ENCODE measurements at regions not wholly inside any gene's neighbourhood (a gene's known extent, or its start where the extent isn't known, plus 50 kb on each side); places are given as distances from the start of the nearest gene placed in this dataset.

DNA sequence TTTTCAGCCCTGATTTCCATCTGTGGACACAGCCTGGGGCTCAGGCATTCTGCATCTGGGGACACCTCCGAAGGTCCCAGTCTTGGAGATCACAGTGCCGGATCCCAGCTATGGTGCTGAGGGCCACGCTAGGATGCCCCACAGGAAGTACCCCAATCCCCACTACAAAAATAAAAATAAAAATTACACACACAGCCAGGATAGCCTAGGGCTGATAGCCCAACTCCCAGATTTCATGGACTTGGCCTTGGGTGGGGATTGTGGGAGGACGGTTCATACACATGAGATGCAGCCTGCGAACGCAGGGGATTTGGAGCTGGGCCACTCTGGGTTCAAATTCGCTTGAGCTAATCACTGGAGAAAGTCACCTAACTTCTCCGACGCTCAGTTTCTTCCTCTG is 237.7 kb downstream of the BUD13 start:
- TF ChIP-seq, protein P1, sequence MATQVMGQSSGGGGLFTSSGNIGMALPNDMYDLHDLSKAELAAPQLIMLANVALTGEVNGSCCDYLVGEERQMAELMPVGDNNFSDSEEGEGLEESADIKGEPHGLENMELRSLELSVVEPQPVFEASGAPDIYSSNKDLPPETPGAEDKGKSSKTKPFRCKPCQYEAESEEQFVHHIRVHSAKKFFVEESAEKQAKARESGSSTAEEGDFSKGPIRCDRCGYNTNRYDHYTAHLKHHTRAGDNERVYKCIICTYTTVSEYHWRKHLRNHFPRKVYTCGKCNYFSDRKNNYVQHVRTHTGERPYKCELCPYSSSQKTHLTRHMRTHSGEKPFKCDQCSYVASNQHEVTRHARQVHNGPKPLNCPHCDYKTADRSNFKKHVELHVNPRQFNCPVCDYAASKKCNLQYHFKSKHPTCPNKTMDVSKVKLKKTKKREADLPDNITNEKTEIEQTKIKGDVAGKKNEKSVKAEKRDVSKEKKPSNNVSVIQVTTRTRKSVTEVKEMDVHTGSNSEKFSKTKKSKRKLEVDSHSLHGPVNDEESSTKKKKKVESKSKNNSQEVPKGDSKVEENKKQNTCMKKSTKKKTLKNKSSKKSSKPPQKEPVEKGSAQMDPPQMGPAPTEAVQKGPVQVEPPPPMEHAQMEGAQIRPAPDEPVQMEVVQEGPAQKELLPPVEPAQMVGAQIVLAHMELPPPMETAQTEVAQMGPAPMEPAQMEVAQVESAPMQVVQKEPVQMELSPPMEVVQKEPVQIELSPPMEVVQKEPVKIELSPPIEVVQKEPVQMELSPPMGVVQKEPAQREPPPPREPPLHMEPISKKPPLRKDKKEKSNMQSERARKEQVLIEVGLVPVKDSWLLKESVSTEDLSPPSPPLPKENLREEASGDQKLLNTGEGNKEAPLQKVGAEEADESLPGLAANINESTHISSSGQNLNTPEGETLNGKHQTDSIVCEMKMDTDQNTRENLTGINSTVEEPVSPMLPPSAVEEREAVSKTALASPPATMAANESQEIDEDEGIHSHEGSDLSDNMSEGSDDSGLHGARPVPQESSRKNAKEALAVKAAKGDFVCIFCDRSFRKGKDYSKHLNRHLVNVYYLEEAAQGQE (IDR thresholded peaks at IDR 0.05; ENCODE audit: low read depth, low read length): no peak
- TF ChIP-seq, protein P2, sequence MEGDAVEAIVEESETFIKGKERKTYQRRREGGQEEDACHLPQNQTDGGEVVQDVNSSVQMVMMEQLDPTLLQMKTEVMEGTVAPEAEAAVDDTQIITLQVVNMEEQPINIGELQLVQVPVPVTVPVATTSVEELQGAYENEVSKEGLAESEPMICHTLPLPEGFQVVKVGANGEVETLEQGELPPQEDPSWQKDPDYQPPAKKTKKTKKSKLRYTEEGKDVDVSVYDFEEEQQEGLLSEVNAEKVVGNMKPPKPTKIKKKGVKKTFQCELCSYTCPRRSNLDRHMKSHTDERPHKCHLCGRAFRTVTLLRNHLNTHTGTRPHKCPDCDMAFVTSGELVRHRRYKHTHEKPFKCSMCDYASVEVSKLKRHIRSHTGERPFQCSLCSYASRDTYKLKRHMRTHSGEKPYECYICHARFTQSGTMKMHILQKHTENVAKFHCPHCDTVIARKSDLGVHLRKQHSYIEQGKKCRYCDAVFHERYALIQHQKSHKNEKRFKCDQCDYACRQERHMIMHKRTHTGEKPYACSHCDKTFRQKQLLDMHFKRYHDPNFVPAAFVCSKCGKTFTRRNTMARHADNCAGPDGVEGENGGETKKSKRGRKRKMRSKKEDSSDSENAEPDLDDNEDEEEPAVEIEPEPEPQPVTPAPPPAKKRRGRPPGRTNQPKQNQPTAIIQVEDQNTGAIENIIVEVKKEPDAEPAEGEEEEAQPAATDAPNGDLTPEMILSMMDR (IDR thresholded peaks at IDR 0.05): no peak
- no peak for TF ChIP-seq POLR2AphosphoS5 (IDR thresholded peaks at IDR 0.05; ENCODE audit: low read depth, low read length)
- TF ChIP-seq SIN3A (IDR thresholded peaks at IDR 0.05; ENCODE audit: borderline replicate concordance, low read depth, low read length): no peak

Data from SK-N-SH (cell line).